Right atrium auricular region (tissue), 2 donors: ENCODE measurements at regions not wholly inside any gene's neighbourhood (a gene's known extent, or its start where the extent isn't known, plus 50 kb on each side); places are given as distances from the start of the nearest gene placed in this dataset.
"Not testable (repeated sequence)": the region's sequence is repeated elsewhere in the genome, so short reads cannot be mapped to it uniquely, and the experiment has no call there.

Experiments
- DNase-seq: peaks from one replicate; pipeline ENCODE4 v3.0.0-alpha.2; 2019; ENCODE audit warnings: low spot score
- H3K27ac ChIP-seq, 2 donors: fragments of 200-600 bp; sonication (generic); 1 replicate in 1 of 2; 2 replicates in 1 of 2; pipeline ENCODE4 v1.5.1; 2016 to 2019
- H3K27me3 ChIP-seq, 2 donors: fragments of 200-600 bp; sonication (generic); one replicate each; pipeline versions ENCODE4 v1.5.1 to v1.6.0; 2017 to 2019
- H3K36me3 ChIP-seq: fragments of 200-600 bp; sonication (generic); one replicate; pipeline ENCODE4 v1.5.1; 2016
- H3K4me1 ChIP-seq, 2 donors: fragments of 200-600 bp; sonication (generic); one replicate each; pipeline versions ENCODE4 v1.5.1 to v1.6.0; 2017 to 2019
- H3K4me3 ChIP-seq, 2 donors: fragments of 200-600 bp; sonication (generic); 1 replicate in 1 of 2; 2 replicates in 1 of 2; pipeline ENCODE4 v1.5.1; 2017 to 2019; ENCODE audit warnings: mild to moderate bottlenecking in 1 of 2, moderate library complexity in 1 of 2
- H3K9me3 ChIP-seq, 2 donors: fragments of 200-600 bp; sonication (generic); one replicate each; pipeline ENCODE4 v1.5.1; 2019
- TF ChIP-seq, protein P1 (sequence below), 2 donors: fragments of 200-600 bp; sonication (generic); IDR thresholded peaks; one replicate each; pipeline ENCODE4 v1.5.1; 2019; ENCODE audit warnings: antibody characterized with exemption in 2 of 2

DNA sequence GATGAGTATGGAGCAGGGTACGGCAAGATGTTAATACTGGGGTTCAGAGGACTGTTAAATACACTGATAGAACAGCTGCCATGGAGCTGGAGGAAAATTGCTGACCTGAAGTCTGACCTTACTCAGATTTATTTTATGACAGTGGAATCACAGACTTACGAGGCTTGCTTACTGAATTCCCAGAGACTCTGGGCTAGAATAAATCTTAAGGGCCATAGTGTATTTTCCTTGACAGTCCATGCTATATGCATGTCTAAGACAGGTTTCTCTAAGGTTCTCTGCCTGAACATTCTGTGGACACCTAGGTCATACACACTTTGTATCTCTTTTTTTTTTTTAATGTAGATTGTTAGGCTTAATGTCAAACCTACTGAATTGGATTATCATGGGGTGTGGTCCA is 633.2 kb upstream of the ACTRT1 start:
- DNase-seq, result no peak
- no peaks in the 10 kb centered on the region for H3K4me1 ChIP-seq
- no peaks in the 10 kb centered on the region for H3K36me3 ChIP-seq
- H3K27me3 ChIP-seq, result no peaks in the 10 kb centered on the region
- TF ChIP-seq, protein P1, sequence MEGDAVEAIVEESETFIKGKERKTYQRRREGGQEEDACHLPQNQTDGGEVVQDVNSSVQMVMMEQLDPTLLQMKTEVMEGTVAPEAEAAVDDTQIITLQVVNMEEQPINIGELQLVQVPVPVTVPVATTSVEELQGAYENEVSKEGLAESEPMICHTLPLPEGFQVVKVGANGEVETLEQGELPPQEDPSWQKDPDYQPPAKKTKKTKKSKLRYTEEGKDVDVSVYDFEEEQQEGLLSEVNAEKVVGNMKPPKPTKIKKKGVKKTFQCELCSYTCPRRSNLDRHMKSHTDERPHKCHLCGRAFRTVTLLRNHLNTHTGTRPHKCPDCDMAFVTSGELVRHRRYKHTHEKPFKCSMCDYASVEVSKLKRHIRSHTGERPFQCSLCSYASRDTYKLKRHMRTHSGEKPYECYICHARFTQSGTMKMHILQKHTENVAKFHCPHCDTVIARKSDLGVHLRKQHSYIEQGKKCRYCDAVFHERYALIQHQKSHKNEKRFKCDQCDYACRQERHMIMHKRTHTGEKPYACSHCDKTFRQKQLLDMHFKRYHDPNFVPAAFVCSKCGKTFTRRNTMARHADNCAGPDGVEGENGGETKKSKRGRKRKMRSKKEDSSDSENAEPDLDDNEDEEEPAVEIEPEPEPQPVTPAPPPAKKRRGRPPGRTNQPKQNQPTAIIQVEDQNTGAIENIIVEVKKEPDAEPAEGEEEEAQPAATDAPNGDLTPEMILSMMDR (IDR thresholded peaks at IDR 0.05), result no peak
- no peak overlapping the region for H3K4me3 ChIP-seq
- no peak overlapping the region for H3K27ac ChIP-seq
- no peaks in the 10 kb centered on the region for H3K9me3 ChIP-seq

DNA sequence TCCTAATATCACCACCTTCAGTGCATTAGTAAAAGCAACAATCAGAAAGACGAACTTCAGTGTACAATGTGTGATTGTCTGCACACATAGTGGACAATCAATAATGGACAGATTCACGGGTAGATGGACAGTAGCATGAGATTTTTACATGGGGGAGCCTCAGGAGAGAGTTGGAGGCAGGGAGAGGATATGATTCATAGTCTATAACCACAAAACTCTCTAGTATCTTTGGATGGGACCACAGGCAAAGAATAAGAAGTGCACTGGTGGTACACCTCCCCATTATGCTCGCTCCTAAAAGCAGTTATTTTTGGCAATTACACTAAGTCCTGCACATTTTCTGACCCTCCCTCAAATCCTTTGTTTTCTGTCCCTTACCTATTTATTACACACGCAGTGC is 624.4 kb upstream of the ACTRT1 start:
- DNase-seq, result no peak
- H3K4me1 ChIP-seq, result no peaks in the 10 kb centered on the region
- no peak overlapping the region for H3K4me3 ChIP-seq
- TF ChIP-seq, protein P1 (IDR thresholded peaks at IDR 0.05), result no peak
- H3K9me3 ChIP-seq, result no peaks in the 10 kb centered on the region
- H3K27me3 ChIP-seq, result no peaks in the 10 kb centered on the region
- no peaks in the 10 kb centered on the region for H3K36me3 ChIP-seq
- H3K27ac ChIP-seq, result no peak overlapping the region

DNA sequence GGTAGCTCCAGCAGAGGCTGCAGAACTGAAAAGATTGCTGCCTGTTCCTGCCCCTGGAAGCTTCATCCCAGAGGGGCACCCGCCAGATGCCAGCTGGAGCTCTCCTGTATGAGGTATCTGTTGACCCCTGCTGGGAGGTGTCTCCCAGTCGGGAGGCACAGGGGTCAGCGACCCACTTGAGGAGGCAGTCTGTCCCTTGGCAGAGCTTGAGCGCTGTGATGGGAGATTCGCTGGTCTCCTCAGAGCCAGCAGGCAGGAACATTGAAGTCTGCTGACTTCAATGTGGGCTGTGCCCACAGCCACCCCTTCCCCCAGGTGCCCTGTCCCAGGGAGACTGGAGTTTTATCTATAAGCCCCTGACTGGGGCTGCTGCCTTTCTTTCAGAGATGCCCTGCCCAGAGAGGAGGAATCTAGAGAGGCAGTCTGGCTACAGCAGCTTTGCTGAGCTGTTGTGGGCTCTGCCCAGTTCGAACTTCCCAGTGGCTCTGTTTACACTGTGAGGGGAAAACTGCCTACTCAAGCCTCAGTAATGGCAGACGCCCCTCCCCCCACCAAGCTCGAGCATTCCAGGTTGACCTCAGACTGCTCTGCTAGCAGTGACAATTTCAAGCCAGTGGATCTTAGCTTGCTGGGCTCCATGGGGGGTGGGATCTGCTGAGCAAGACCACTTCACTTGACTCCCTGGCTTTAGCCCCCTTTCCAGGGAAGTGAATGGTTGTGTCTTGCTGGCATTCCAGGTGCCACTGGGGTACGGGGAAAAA is 622.3 kb upstream of the ACTRT1 start:
- not testable (repeated sequence) for H3K27me3 ChIP-seq, H3K27ac ChIP-seq, DNase-seq, H3K9me3 ChIP-seq, H3K4me3 ChIP-seq, H3K36me3 ChIP-seq, H3K4me1 ChIP-seq

DNA sequence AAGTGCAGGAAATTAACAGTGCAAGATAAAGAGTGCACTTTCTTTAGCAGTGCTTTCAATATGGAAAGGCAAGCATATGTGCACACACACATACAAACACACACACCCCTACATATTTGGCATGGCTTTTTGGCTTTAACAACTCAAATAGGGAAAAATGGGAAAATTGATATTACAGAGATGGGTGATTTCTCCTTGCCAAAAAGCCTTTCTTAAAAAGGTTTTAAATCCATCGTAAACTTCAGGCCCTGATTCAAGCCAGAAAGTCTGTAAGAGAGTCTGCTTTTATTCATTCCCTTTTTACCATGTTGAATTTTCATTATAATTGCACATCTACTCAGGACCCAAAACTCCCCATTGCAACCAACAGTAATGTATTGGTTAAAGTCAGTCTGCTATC is 612.0 kb upstream of the ACTRT1 start:
- no peaks in the 10 kb centered on the region for H3K4me1 ChIP-seq
- no peak overlapping the region for H3K27ac ChIP-seq
- H3K4me3 ChIP-seq, result no peak overlapping the region
- DNase-seq, result no peak
- peaks cover 0 to 25% of the 10 kb centered on the region in 2 donors for H3K9me3 ChIP-seq
- no peaks in the 10 kb centered on the region for H3K36me3 ChIP-seq
- TF ChIP-seq, protein P1 (IDR thresholded peaks at IDR 0.05), result no peak
- H3K27me3 ChIP-seq, result no peaks in the 10 kb centered on the region

DNA sequence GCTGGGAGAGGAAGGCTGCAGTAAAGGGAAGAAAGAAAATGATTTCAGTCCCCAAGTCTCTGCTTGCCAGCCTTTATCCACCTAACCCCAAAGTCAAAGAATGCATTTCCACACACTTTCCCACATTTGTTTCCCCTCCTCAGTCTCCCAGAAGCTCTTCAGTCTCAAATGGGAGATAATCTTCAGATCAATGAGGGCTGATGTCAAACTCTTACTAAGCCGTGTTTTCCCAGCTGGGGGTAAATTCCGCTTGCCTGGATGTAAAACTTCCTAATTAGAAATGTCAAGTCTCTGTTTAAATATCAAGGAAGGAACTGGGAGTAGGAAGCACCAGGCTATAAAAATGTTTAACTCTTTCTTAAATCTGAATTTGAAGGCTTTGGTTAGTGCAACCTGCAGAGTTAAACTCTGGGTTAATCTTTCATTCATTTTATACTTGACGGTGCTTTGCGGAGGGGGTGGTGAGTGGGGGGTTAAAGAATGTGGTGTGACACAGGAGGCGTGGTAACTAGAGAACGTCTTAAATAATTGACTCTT is 601.4 kb upstream of the ACTRT1 start:
- Histone ChIP-seq H3K27me3 (no peaks in the 10 kb centered on the region), H3K4me3 (no peak overlapping the region), H3K27ac (no peak overlapping the region), H3K36me3 (no peaks in the 10 kb centered on the region), H3K9me3 (peaks cover 0 to 7% of the 10 kb centered on the region in 2 donors), H3K4me1 (no peaks in the 10 kb centered on the region)
- TF ChIP-seq, protein P1 (IDR thresholded peaks at IDR 0.05), result no peak
- DNase-seq, result no peak

DNA sequence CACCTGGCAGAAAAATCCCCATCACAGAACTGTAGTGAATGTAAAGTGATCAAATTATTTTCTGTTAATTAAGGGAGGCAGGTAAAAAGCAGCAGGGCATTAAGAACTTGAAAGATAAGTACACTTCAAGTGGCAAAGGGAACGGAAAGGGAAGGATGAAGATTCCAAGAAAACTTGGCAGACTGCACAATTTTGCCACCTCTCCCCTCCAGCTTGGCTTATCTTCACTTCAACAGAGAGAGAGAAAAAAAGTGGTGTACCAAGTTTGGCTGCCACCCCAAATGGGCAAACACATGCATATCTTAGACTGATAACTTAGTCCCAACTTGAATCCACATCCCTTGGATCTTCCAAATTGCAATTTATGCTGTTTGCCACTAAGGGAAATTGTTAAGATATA is 598.1 kb upstream of the ACTRT1 start:
- no peak for DNase-seq
- Histone ChIP-seq H3K4me3 (no peak overlapping the region), H3K9me3 (no peaks in the 10 kb centered on the region), H3K27me3 (no peaks in the 10 kb centered on the region), H3K4me1 (no peaks in the 10 kb centered on the region), H3K36me3 (no peaks in the 10 kb centered on the region), H3K27ac (no peak overlapping the region)
- TF ChIP-seq, protein P1 (IDR thresholded peaks at IDR 0.05), result no peak
